ENCODE measurements at regions not wholly inside any gene's neighbourhood (a gene's known extent, or its start where the extent isn't known, plus 50 kb on each side); places are given as distances from the start of the nearest gene placed in this dataset.

DNA sequence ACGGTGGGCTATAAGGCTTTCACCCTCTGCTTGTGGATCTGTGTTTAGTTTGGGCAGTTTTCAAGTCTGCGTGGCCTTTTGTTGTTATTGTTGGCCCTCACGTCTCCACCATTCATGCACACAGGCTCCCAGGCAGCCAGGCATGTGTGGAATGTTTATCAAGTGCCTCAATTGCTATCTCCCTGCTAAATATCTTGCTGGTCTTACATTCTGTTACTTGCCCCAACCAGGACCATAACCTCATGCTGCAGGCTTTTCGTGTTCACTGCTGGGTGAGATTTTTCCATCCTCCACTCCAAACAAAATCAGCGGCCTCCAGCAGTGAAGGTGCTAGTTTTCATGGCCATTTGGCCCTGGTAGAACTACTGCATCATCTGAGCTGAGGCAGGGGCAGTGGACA lies 63.0 kb upstream of the DSC1 start:
- no peak overlapping the region for H3K18ac ChIP-seq (ENCODE audit: low read length)
- no peaks in the 10 kb centered on the region for H3K27me3 ChIP-seq (ENCODE audit: insufficient read depth, low read length, poor library complexity)
- H2BK5ac ChIP-seq (ENCODE audit: low read length) = no peak overlapping the region
- DNase-seq = peak; percentile 98
- no peaks in the 10 kb centered on the region for H3K4me1 ChIP-seq (ENCODE audit: control insufficient read depth, low read depth, low read length)
- H3K4me3 ChIP-seq (ENCODE audit: low read length) = no peak overlapping the region
- WGBS (ENCODE audit: extremely low coverage, insufficient coverage, low lambda C conversion rate) = no CpG with 5 or more reads among the region's 5 CpGs
- H3K56ac ChIP-seq (ENCODE audit: low read length) = no peak overlapping the region
- H4K5ac ChIP-seq (ENCODE audit: low read length) = no peak overlapping the region
- no peak overlapping the region for H4K8ac ChIP-seq (ENCODE audit: low read depth, low read length)
- peak overlapping the region; percentile 40 for H3K27ac ChIP-seq (ENCODE audit: low read depth, low read length)
- H2BK15ac ChIP-seq (replicated peaks; ENCODE audit: low read depth) = peak overlapping the region; percentile 45
- no peaks in the 10 kb centered on the region for H3K79me1 ChIP-seq (ENCODE audit: low read length)
- H3K79me2 ChIP-seq (ENCODE audit: control insufficient read depth, insufficient read depth, low read length) = no peaks in the 10 kb centered on the region
- no peak overlapping the region for H3K4ac ChIP-seq (ENCODE audit: low read depth, low read length)
- H3K9ac ChIP-seq (ENCODE audit: low read length) = no peak overlapping the region
- H3K23ac ChIP-seq (ENCODE audit: low read length) = no peak overlapping the region
- no peaks in the 10 kb centered on the region for H3K36me3 ChIP-seq (ENCODE audit: control insufficient read depth, insufficient read depth, low read length)
- no peak overlapping the region for H2BK120ac ChIP-seq (ENCODE audit: low read depth, low read length)
- no peak overlapping the region for H2AK5ac ChIP-seq (ENCODE audit: low read length)
- no peak overlapping the region for H3K4me2 ChIP-seq (ENCODE audit: low read length)

DNA sequence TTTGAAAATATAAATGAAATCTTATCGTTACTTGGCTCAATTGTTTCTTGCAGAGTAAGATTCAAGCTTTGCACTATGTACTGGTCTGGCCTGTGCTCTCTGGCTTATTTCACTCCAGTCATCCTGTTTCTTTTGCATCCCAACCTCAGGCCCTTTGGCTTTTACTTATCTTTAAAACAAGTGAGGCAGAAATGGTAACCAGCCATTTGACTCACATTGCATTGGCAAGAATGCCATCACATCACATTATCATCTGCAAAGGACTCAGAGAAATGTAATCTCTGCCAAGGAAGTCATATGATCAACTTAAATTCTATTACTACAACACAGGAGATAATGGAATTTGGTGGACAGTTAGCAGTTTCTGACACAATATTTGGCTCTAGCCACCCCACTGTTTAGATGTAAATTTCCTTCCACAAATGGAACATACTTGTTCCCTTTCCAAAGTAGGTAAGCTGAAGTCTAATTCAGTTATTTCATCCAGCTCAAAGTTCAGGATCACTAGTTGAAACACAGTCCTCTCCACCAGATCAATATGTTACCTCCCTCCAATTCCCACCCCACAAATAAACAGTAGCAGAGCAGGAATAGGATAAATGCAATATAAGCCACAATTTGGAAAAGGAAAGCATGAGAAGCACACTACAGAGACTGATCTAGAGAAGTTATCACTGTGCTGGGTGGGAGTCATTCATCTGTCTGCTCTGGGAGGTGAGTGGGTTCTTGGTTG lies 65.0 kb upstream of the DSC1 start:
- Histone ChIP-seq H3K9ac (ENCODE audit: low read length) (no peak overlapping the region), H2BK15ac (replicated peaks; ENCODE audit: low read depth) (no peak overlapping the region), H3K4me2 (ENCODE audit: low read length) (no peak overlapping the region), H3K18ac (ENCODE audit: low read length) (no peak overlapping the region), H3K23ac (ENCODE audit: low read length) (no peak overlapping the region), H2AK5ac (ENCODE audit: low read length) (no peak overlapping the region), H3K79me1 (ENCODE audit: low read length) (no peaks in the 10 kb centered on the region), H3K4me3 (ENCODE audit: low read length) (no peak overlapping the region), H3K27me3 (ENCODE audit: insufficient read depth, low read length, poor library complexity) (no peaks in the 10 kb centered on the region), H4K8ac (ENCODE audit: low read depth, low read length) (no peak overlapping the region), H3K56ac (ENCODE audit: low read length) (no peak overlapping the region), H3K79me2 (ENCODE audit: control insufficient read depth, insufficient read depth, low read length) (no peaks in the 10 kb centered on the region), H2BK120ac (ENCODE audit: low read depth, low read length) (no peak overlapping the region), H3K4ac (ENCODE audit: low read depth, low read length) (no peak overlapping the region), H2BK5ac (ENCODE audit: low read length) (no peak overlapping the region), H4K5ac (ENCODE audit: low read length) (no peak overlapping the region), H3K4me1 (ENCODE audit: control insufficient read depth, low read depth, low read length) (no peaks in the 10 kb centered on the region), H3K27ac (ENCODE audit: low read depth, low read length) (no peak overlapping the region), H3K36me3 (ENCODE audit: control insufficient read depth, insufficient read depth, low read length) (no peaks in the 10 kb centered on the region)
- no peak for DNase-seq
- WGBS (ENCODE audit: extremely low coverage, insufficient coverage, low lambda C conversion rate) = no CpG with 5 or more reads among the region's 1 CpG

DNA sequence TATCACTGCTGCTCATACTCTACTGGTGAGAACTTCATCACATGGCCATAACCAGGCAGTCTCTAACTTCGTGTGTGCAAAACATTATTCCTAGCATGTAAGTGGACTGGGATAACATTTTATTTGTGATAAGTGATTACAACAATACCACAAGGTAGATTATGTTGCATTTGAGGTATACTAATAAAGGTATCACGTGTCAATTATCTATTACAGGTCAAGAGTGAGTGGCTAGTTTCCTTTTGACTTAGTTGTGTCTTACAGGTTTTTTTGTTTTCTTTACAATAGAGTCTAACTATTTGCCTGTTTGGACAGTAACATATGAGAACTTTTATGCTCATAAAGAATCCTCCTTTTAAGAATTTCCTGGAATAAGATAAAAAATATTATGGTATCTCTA lies 67.2 kb upstream of the DSC1 start:
- Histone ChIP-seq H3K18ac (ENCODE audit: low read length) (no peak overlapping the region), H3K4me1 (ENCODE audit: control insufficient read depth, low read depth, low read length) (peaks cover 4% of the 10 kb centered on the region), H2BK15ac (replicated peaks; ENCODE audit: low read depth) (no peak overlapping the region), H3K27ac (ENCODE audit: low read depth, low read length) (no peak overlapping the region), H3K4me3 (ENCODE audit: low read length) (no peak overlapping the region), H3K56ac (ENCODE audit: low read length) (no peak overlapping the region), H4K5ac (ENCODE audit: low read length) (no peak overlapping the region), H3K79me2 (ENCODE audit: control insufficient read depth, insufficient read depth, low read length) (no peaks in the 10 kb centered on the region), H3K23ac (ENCODE audit: low read length) (no peak overlapping the region), H4K8ac (ENCODE audit: low read depth, low read length) (no peak overlapping the region), H3K4me2 (ENCODE audit: low read length) (no peak overlapping the region), H3K4ac (ENCODE audit: low read depth, low read length) (no peak overlapping the region), H3K79me1 (ENCODE audit: low read length) (no peaks in the 10 kb centered on the region), H2AK5ac (ENCODE audit: low read length) (no peak overlapping the region), H3K36me3 (ENCODE audit: control insufficient read depth, insufficient read depth, low read length) (no peaks in the 10 kb centered on the region), H3K27me3 (ENCODE audit: insufficient read depth, low read length, poor library complexity) (no peaks in the 10 kb centered on the region), H3K9ac (ENCODE audit: low read length) (no peak overlapping the region), H2BK120ac (ENCODE audit: low read depth, low read length) (no peak overlapping the region), H2BK5ac (ENCODE audit: low read length) (no peak overlapping the region)
- no peak for DNase-seq
- WGBS (ENCODE audit: extremely low coverage, insufficient coverage, low lambda C conversion rate) = no CpG with 5 or more reads among the region's 2 CpGs

DNA sequence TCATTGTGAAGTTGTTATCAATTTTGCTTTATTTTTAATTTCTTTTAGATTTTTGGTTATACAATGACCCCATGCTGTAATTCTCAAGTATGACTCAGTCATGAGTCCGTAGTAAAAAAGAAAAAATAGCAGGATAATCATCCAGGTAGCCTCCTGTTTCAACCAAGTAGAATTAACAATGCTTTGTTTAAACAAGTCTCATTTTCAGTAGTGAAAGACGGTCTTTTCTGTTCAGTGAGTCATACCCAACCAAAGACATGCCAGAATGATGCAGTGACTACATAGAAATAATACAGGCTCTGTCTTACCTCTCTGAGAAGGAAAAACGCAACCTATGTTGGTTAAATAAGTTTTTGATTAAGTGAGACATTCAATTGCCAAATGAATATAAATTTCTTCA lies 67.8 kb upstream of the DSC1 start:
- no CpG with 5 or more reads among the region's 3 CpGs for WGBS (ENCODE audit: extremely low coverage, insufficient coverage, low lambda C conversion rate)

DNA sequence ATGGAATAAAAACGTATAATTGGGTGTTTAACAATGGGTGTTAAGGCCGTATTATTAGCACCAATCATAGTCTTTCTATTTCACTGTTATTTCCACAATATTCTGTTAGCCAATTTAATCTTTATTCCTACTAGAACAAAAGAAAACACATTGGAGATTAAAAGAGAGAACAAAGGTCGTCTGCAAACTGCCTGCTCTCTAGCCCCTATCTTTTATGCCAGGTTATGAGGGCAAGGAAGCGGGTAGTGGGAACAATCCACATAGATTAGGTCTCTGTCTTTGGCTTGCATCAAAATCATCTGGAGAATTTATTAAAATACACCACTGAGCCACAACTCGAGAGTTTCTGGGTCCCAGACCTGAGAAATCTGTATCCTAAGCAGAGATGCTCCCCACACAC lies 69.4 kb upstream of the DSC1 start:
- Histone ChIP-seq H4K5ac (ENCODE audit: low read length) (no peak overlapping the region), H3K4me2 (ENCODE audit: low read length) (no peak overlapping the region), H3K4me3 (ENCODE audit: low read length) (no peak overlapping the region), H4K8ac (ENCODE audit: low read depth, low read length) (no peak overlapping the region), H3K79me2 (ENCODE audit: control insufficient read depth, insufficient read depth, low read length) (no peaks in the 10 kb centered on the region), H3K9ac (ENCODE audit: low read length) (no peak overlapping the region), H2BK5ac (ENCODE audit: low read length) (no peak overlapping the region), H3K27me3 (ENCODE audit: insufficient read depth, low read length, poor library complexity) (no peaks in the 10 kb centered on the region), H3K36me3 (ENCODE audit: control insufficient read depth, insufficient read depth, low read length) (no peaks in the 10 kb centered on the region), H3K23ac (ENCODE audit: low read length) (no peak overlapping the region), H3K79me1 (ENCODE audit: low read length) (no peaks in the 10 kb centered on the region), H2BK15ac (replicated peaks; ENCODE audit: low read depth) (no peak overlapping the region), H2AK5ac (ENCODE audit: low read length) (no peak overlapping the region), H3K27ac (ENCODE audit: low read depth, low read length) (no peak overlapping the region), H3K56ac (ENCODE audit: low read length) (no peak overlapping the region), H3K18ac (ENCODE audit: low read length) (no peak overlapping the region), H2BK120ac (ENCODE audit: low read depth, low read length) (no peak overlapping the region), H3K4me1 (ENCODE audit: control insufficient read depth, low read depth, low read length) (peaks cover 4% of the 10 kb centered on the region), H3K4ac (ENCODE audit: low read depth, low read length) (no peak overlapping the region)
- no CpG with 5 or more reads among the region's 5 CpGs for WGBS (ENCODE audit: extremely low coverage, insufficient coverage, low lambda C conversion rate)
- DNase-seq = no peak

More for the DNA sequence above, 67.8 kb upstream of the DSC1 start:
- no peak overlapping the region for H3K4me2 ChIP-seq (ENCODE audit: low read length)
- H3K27me3 ChIP-seq (ENCODE audit: insufficient read depth, low read length, poor library complexity) = no peaks in the 10 kb centered on the region
- H4K8ac ChIP-seq (ENCODE audit: low read depth, low read length) = no peak overlapping the region
- no peak for DNase-seq
- H3K23ac ChIP-seq (ENCODE audit: low read length) = no peak overlapping the region
- H3K79me1 ChIP-seq (ENCODE audit: low read length) = no peaks in the 10 kb centered on the region
- no peak overlapping the region for H3K9ac ChIP-seq (ENCODE audit: low read length)
- no peak overlapping the region for H4K5ac ChIP-seq (ENCODE audit: low read length)
- no peak overlapping the region for H2BK5ac ChIP-seq (ENCODE audit: low read length)
- H3K4ac ChIP-seq (ENCODE audit: low read depth, low read length) = no peak overlapping the region
- H3K18ac ChIP-seq (ENCODE audit: low read length) = no peak overlapping the region
- H3K36me3 ChIP-seq (ENCODE audit: control insufficient read depth, insufficient read depth, low read length) = no peaks in the 10 kb centered on the region
- H2BK15ac ChIP-seq (replicated peaks; ENCODE audit: low read depth) = no peak overlapping the region
- no peak overlapping the region for H3K4me3 ChIP-seq (ENCODE audit: low read length)
- H3K79me2 ChIP-seq (ENCODE audit: control insufficient read depth, insufficient read depth, low read length) = no peaks in the 10 kb centered on the region
- H2BK120ac ChIP-seq (ENCODE audit: low read depth, low read length) = no peak overlapping the region
- H3K4me1 ChIP-seq (ENCODE audit: control insufficient read depth, low read depth, low read length) = peaks cover 4% of the 10 kb centered on the region
- H2AK5ac ChIP-seq (ENCODE audit: low read length) = no peak overlapping the region
- H3K56ac ChIP-seq (ENCODE audit: low read length) = no peak overlapping the region
- no peak overlapping the region for H3K27ac ChIP-seq (ENCODE audit: low read depth, low read length)
